ENCODE measurements at regions not wholly inside any gene's neighbourhood (a gene's known extent, or its start where the extent isn't known, plus 50 kb on each side); places are given as distances from the start of the nearest gene placed in this dataset.

- Histone ChIP-seq H3K36me3 (ENCODE audit: insufficient read depth) (no peaks in the 10 kb centered on the region), H3K4me3 (ENCODE audit: low read depth, low read length) (no peak overlapping the region), H3K27ac (ENCODE audit: low read depth) (no peak overlapping the region), H3K4me1 (ENCODE audit: insufficient read depth) (no peaks in the 10 kb centered on the region)
- WGBS: 86% methylated on average over 5 of the region's 5 CpGs
- DNase-seq (ENCODE audit: extremely low spot score): no peak
Measured at GRCh38 chr1:21361506-21361905, 71.2 kb upstream of the ECE1 start.

GRCh38 chr1:21357161-21357560 is 66.9 kb upstream of the ECE1 start:
- no peak overlapping the region for H3K27ac ChIP-seq (ENCODE audit: low read depth)
- no peak for DNase-seq (ENCODE audit: extremely low spot score)

GRCh38 chr1:21355956-21356355 is 65.7 kb upstream of the ECE1 start:
- H3K4me1 ChIP-seq (ENCODE audit: insufficient read depth): no peaks in the 10 kb centered on the region
- no peak for DNase-seq (ENCODE audit: extremely low spot score)
- WGBS: 82% methylated on average over 6 of the region's 6 CpGs
- no peaks in the 10 kb centered on the region for H3K36me3 ChIP-seq (ENCODE audit: insufficient read depth)
- no peak overlapping the region for H3K4me3 ChIP-seq (ENCODE audit: low read depth, low read length)
- H3K27ac ChIP-seq (ENCODE audit: low read depth): no peak overlapping the region

More at GRCh38 chr1:21357161-21357560, 66.9 kb upstream of the ECE1 start:
- WGBS: 73% methylated on average over 5 of the region's 5 CpGs
- Histone ChIP-seq H3K4me1 (ENCODE audit: insufficient read depth) (no peaks in the 10 kb centered on the region), H3K4me3 (ENCODE audit: low read depth, low read length) (no peak overlapping the region), H3K36me3 (ENCODE audit: insufficient read depth) (no peaks in the 10 kb centered on the region)

DNA sequence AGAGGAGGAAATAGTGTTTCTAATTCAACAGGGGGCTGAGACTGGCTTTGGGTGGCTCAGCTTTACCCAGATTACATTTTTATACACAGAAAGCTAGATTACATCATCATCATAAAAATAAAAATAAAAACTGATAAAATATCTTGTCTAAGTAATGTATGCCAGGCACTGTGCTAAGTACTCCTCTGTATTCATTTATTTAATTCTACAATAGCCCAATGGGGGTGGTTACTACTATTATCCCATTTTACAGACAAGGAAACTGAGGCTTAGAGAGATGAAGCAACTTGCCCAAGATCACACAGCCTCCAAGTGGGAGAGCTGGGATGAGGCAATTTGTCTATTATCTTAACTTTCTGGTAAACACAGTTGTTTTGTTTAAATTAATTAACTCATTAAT is 62.3 kb upstream of the ECE1 start:
- DNase-seq (ENCODE audit: extremely low spot score): no peak

GRCh38 chr1:21351901-21352300 is 61.6 kb upstream of the ECE1 start:
- Histone ChIP-seq H3K36me3 (ENCODE audit: insufficient read depth) (no peaks in the 10 kb centered on the region), H3K27ac (ENCODE audit: low read depth) (no peak overlapping the region), H3K4me3 (ENCODE audit: low read depth, low read length) (no peak overlapping the region), H3K4me1 (ENCODE audit: insufficient read depth) (no peaks in the 10 kb centered on the region)
- 69% methylated on average over 6 of the region's 6 CpGs for WGBS
- DNase-seq (ENCODE audit: extremely low spot score): no peak

More for the DNA sequence above, 62.3 kb upstream of the ECE1 start:
- H3K4me3 ChIP-seq (ENCODE audit: low read depth, low read length): no peak overlapping the region
- H3K27ac ChIP-seq (ENCODE audit: low read depth): no peak overlapping the region
- no peaks in the 10 kb centered on the region for H3K4me1 ChIP-seq (ENCODE audit: insufficient read depth)
- H3K36me3 ChIP-seq (ENCODE audit: insufficient read depth): no peaks in the 10 kb centered on the region

DNA sequence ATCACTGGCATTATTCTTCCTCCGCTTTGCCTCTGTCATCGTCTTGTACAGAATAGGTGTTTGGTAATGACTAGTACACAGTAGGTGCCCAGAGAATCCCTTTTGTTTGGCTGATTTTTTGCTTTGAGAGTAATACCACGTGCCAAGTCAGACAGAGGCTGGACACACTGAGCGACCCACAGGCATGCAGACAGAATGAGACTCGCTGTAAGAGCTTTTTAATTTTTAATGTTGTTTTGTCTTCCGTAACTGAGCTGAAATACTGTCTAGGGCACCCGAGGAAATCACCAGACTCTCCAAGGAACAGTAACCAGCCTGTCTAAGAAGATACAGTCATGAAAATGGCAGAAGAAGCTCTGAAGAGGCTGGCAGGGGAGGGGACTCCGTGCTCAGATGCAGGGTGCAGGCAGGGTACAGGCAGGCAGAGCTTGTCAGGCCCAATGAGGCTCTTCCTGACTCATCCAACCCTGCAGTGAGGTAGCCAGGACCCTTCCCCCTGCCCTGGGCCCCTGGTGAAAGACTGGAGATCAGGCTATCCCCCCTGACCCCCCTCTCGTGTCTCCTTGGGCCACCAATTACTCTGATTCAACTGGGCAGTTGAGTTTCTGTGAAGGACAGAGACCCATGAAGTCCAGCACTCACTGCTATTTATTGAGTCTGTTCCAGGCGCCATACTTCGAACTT is 60.1 kb upstream of the ECE1 start:
- Histone ChIP-seq H3K4me1 (ENCODE audit: insufficient read depth) (no peaks in the 10 kb centered on the region), H3K4me3 (ENCODE audit: low read depth, low read length) (no peak overlapping the region)
- 76% methylated on average over 11 of the region's 11 CpGs for WGBS

GRCh38 chr1:21349693-21350092 is 59.4 kb upstream of the ECE1 start:
- no peak for DNase-seq (ENCODE audit: extremely low spot score)
- no peak overlapping the region for H3K27ac ChIP-seq (ENCODE audit: low read depth)
- H3K4me3 ChIP-seq (ENCODE audit: low read depth, low read length): no peak overlapping the region
- WGBS: 86% methylated on average over 3 of the region's 3 CpGs
- H3K36me3 ChIP-seq (ENCODE audit: insufficient read depth): no peaks in the 10 kb centered on the region
- H3K4me1 ChIP-seq (ENCODE audit: insufficient read depth): no peaks in the 10 kb centered on the region

More for the DNA sequence above, 60.1 kb upstream of the ECE1 start:
- Histone ChIP-seq H3K36me3 (ENCODE audit: insufficient read depth) (no peaks in the 10 kb centered on the region), H3K27ac (ENCODE audit: low read depth) (no peak overlapping the region)
- DNase-seq (ENCODE audit: extremely low spot score): no peak

GRCh38 chr1:21347072-21347581 is 56.9 kb upstream of the ECE1 start:
- H3K36me3 ChIP-seq (ENCODE audit: insufficient read depth): no peaks in the 10 kb centered on the region
- 66% methylated on average over 8 of the region's 8 CpGs for WGBS
- H3K27ac ChIP-seq (ENCODE audit: low read depth): no peak overlapping the region
- no peak for DNase-seq (ENCODE audit: extremely low spot score)
- H3K4me3 ChIP-seq (ENCODE audit: low read depth, low read length): no peak overlapping the region
- H3K4me1 ChIP-seq (ENCODE audit: insufficient read depth): no peaks in the 10 kb centered on the region

DNA sequence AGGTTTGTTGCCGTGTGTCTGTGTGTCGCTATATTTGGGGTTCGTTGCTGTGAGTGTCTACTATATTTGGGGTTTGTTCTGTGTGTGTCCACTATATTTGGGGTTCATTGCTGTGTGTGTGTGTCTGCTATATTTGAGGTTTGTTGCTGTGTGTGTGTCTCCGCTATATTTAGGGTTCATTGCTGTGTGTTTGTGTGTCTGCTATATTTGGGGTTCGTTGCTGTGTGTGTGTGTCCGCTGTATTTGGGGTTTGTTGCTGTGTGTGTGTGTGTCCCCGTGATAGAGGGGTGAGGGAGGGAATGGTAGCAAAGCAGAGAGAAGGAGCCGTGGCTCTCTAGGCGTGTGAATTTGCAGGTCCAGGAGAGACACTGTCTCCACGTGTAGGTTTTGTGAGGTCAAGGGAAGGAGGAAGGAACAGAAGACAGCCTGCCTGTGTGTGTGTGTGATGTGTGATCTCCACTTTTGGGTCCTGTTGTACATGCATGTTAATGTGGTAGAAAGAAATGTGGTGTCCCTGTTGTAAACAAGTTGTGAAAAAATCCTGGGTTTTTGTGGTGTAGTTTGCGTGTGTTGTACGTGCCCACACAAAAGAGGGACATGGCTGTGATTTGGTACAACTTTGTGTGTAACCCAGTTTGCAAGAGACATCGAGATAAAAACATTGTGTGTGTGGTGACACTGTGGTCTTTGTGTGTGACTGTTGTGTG is 56.3 kb upstream of the ECE1 start:
- peak overlapping the region; percentile 97 for H3K4me3 ChIP-seq (ENCODE audit: low read depth, low read length)
- no peak for DNase-seq (ENCODE audit: extremely low spot score)
- H3K4me1 ChIP-seq (ENCODE audit: insufficient read depth): no peaks in the 10 kb centered on the region
- H3K27ac ChIP-seq (ENCODE audit: low read depth): no peak overlapping the region
- H3K36me3 ChIP-seq (ENCODE audit: insufficient read depth): no peaks in the 10 kb centered on the region
- WGBS: 48% methylated on average over 13 of the region's 13 CpGs

DNA sequence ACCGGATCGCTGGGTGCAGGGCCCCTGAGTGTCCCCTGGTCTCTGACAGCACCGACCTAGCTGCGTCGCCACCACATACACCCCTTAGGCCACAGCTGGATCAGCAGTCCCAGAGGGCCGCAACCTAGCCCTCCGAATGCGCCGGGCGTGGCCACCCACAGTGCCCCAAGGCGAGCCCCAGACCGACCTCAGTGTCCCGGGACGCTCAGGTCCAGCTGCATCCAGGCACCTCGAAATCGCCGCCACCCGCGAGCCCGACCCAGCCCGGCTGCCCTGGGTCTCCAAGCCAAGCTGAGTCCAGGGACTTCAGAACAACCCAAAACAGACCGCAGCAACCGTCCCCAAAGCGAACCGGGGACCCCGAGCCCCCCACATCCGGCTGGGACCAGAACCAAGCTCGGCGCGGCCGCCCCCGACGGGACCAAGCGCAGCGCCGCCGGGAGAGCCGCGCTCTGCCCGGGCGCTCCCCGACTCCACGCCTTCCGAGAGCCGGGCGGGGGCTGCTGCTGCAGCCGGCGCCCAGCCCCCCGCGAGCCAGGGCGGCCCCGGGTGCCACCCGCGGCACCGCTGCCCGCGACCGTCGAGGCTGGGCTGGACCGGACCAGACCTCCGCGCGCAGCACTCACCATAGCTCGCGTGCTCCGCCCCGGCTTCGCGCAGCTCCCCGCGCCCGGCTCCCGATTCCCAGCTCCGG is 54.6 kb upstream of the ECE1 start:
- 1% methylated on average over 74 of the region's 74 CpGs for WGBS
- H3K27ac ChIP-seq (ENCODE audit: low read depth): peak overlapping the region; percentile 60
- H3K36me3 ChIP-seq (ENCODE audit: insufficient read depth): no peaks in the 10 kb centered on the region

GRCh38 chr1:21344098-21344749 is 54.0 kb upstream of the ECE1 start:
- H3K27ac ChIP-seq (ENCODE audit: low read depth): peak overlapping the region; percentile 60
- no peak for DNase-seq (ENCODE audit: extremely low spot score)
- H3K4me1 ChIP-seq (ENCODE audit: insufficient read depth): no peaks in the 10 kb centered on the region
- H3K4me3 ChIP-seq (ENCODE audit: low read depth, low read length): peak overlapping the region; percentile 97
- H3K36me3 ChIP-seq (ENCODE audit: insufficient read depth): no peaks in the 10 kb centered on the region
- 33% methylated on average over 14 of the region's 14 CpGs for WGBS

More for the DNA sequence above, 54.6 kb upstream of the ECE1 start:
- Histone ChIP-seq H3K4me1 (ENCODE audit: insufficient read depth) (no peaks in the 10 kb centered on the region), H3K4me3 (ENCODE audit: low read depth, low read length) (peak overlapping the region; percentile 97)
- DNase-seq (ENCODE audit: extremely low spot score): no peak

- Histone ChIP-seq H3K27ac (ENCODE audit: low read depth) (peak overlapping the region; percentile 60), H3K36me3 (ENCODE audit: insufficient read depth) (no peaks in the 10 kb centered on the region), H3K4me3 (ENCODE audit: low read depth, low read length) (peak overlapping the region; percentile 97), H3K4me1 (ENCODE audit: insufficient read depth) (no peaks in the 10 kb centered on the region)
- no peak for DNase-seq (ENCODE audit: extremely low spot score)
- WGBS: 26% methylated on average over 10 of the region's 10 CpGs
Measured at GRCh38 chr1:21342961-21343838, 52.9 kb upstream of the ECE1 start.

Measured in urinary bladder (tissue), 3 donors.